Cortex of kidney (tissue), 1 donor: ENCODE measurements at regions not wholly inside any gene's neighbourhood (a gene's known extent, or its start where the extent isn't known, plus 50 kb on each side); places are given as distances from the start of the nearest gene placed in this dataset.
"Not testable (repeated sequence)": the region's sequence is repeated elsewhere in the genome, so short reads cannot be mapped to it uniquely, and the experiment has no call there.

Experiments
- DNase-seq: peaks from one replicate; lab custom pipeline; 2025; lab: John Stamatoyannopoulos, UW

DNA sequence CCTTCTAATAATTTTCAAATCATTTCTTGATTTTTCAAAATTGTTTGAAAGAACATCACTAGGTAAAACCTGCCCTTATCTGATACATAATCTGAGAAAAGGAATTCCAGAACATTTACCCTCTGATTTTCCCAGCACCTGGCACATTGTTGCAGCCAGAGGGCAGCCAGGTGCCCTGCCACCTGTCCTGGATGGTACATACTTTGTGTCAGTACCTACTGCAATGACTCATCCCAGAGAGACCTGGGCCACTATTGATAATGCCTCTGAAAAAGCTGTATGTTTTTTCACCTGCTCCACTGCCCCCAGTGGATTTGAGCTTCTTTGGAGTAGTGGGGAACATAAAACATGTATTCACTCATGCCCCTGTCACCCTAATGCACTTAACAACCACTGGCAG, 648.9 kb upstream of the GBE1 start:
- no peak for DNase-seq

DNA sequence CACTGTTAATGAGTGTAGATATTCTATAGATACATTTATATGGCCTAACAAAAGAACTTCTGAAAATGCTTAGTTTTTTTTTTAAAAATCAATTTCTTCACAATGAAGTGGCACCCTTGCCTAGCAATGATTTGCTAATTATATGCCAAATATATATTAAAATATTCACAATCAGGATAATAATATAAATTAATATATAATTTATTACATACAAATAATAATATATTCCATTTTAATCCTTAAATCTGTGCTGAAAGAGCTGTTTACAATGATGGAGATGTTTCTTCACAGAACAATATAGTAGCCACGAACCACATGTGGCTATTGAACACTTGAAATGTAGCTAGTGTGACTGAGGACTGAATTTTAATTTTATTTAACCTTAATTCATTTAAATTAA, 648.4 kb upstream of the GBE1 start:
- no peak for DNase-seq

DNA sequence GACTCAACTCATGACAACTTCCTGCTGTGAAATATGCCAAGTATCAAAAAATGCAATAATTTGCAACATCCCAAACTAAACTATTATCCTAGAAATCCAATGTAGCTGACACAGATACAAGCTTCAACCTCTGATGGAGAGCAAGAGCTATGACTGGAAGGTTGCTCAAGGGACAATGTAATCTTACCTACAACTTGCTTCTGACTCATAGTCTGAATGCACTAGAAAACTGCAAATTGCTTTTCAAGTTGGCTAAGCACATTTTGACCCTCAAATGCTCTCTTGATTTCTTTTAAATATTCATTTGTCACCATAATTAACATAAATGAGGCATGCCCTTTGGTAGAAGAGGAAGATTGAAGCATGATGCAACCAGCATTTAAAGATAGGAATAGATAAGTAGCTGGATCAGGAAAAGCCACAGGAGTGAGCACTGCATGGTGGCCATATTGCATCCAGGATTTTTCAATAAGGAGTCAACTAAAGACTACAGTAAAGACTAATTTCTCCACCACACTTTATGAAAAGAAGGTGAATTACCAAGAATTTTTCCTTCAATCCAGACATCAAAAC, 630.8 kb upstream of the GBE1 start:
- DNase-seq = no peak

DNA sequence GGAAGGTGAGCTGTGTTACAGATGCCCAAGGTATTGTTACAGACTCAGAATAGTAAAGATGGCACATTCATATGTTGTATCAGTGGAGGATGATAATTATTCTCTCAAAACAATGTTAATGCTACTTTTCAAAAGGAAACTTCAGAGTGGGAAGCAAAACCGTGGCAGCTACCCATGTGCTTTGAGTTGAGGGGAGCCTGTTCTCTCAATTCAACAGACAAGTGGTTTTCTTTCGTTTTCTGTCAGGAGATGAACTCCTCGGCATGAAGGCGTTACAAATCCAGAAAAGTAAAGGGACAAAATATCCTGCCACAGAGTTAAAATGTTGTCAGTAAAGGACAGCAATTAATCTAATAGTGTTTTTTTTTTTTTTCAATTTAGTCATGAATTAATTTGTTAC, 629.4 kb upstream of the GBE1 start:
- no peak for DNase-seq

DNA sequence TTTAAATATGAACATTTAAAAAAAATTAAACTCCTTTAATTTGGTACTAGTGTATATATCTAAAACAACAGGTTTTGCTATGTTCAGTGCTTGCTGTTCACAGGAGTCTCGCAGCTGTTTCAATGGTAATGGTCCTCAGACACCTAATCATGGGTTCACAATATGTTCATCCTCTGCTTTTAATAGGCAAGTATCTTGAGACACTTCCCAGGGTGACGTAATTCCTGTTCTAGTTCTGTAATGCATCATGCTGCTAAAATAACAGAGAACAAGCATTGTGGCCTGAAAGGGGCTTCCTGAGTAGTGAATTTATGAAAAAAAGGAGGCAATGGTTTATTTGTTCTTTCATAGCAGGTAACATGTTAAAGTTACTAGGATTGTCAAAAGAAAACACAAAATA, 625.2 kb upstream of the GBE1 start:
- no peak for DNase-seq

DNA sequence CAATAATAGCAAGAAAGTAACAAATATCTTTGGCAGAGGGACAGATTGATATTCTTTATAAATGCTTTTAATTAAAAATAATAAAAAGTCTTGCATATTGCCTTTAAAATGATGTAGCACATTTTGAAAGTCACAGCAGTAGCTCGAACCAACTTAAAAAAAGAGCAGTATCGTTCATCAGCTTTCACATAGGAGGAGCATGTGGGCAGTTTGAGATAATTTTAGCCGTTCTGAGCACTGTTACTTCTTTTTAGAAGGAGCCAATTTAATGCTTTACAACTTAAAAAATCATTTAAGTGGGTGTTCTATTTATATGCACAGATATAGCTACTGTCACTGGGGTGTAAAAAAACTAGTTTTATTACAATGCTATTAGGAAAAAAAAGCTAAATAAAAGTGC, 622.7 kb upstream of the GBE1 start:
- no peak for DNase-seq

DNA sequence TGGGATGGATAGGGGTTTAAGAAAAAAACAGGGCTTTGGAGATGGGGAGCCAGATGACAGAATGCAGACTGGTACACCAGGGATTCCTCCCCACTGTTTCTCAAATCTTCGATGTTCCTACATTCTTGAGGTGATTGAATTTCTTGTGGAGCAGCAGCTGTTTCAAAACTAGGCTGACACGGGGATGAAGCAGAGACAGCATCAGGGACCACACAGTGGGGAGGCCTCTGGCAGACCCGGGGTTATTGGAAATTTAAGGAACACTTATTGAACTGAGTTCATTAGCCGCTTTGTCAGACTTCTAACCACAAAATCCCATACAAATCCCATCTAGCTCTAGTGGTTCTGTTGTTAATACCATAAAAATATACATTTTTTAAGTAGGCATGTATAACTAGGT, 621.4 kb upstream of the GBE1 start:
- DNase-seq = no peak

DNA sequence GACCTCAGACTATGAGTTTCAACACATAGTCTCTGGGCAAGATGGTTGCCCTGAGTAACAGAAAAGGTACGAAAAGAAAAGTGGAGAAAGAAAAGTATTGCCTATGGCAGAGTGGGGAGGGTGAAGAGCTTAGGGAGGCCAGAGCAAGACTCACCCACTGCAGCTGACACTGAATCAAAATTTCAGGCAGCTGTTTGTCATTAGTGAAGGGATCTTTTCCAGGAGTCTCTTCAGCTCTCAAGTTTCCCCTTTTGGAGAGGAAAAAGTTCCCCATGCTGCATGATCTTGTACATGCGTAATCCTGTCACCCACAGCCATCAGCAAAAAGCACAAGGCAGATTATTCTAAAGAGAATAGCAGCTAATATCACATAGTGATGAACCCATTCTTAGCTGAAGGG, 616.9 kb upstream of the GBE1 start:
- no peak for DNase-seq

DNA sequence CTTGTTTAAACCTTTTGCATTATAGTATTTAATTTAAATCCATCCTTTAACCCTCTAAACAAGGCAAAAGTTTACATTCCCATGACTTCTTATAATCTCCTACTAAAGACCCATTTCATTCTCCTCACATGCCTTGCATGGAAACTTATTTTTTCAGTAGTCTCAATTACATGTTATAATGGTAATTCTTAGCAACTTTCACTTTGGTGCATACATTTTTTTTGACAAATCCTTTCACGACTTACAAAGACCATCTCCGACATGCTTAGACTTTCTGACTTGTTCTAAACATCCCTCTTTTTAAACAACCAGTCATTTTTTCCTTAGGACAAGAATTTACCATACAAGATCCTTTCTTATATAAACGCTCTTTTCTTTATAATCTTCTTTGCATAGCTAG, 615.4 kb upstream of the GBE1 start:
- DNase-seq = no peak

DNA sequence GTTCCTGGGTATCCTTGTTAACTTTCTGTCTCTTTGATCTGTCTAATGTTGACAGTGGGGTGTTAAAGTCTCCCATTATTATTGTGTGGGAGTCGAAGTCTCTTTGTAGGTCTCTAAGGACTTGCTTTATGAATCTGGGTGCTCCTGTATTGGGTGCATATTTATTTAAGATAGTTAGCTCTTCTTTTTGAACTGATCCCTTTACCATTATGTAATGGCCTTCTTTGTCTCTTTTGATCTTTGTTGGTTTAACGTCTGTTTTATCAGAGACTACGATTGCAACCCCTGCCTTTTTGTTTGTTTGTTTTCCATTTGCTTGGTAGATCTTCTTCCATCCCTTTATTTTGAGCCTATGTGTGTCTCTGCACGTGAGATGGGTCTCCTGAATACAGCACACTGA, 612.4 kb upstream of the GBE1 start:
- DNase-seq = not testable (repeated sequence)

DNA sequence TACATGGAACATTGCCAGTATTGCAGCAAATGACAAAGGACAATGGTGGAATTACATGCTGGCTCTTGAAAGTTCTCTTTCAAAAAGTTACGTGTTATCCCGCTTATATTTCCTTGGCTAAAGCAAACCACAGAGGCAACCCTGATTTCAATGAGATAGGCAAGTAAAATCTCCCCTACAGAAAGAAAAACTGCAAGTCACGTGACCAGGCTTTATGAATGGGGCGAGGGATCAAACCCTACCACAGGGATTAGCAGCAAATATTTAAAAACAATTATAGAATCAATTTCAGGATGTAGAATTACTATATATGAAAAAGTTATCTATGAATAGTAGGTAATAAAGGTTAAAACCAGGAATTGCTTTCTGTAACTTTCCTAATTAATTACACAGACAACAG, 603.4 kb upstream of the GBE1 start:
- DNase-seq = no peak

DNA sequence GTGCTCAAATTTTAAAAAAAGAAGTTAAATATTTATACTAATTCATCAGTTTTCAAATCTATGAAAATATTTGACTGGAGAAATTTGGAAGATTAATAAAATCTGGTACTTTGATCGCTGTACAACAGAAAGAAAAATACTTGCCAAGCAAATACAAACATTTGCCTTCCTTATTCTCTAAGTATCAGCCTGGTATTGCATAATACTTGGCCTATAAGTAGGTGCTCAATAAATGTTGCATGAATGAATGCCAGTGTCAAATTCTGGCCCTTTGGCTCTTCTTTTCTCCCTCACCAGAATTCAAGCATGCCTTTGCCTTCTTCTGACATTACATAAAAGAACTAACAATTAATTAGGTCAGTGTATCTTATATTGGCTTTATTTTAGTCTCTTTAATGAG, 601.7 kb upstream of the GBE1 start:
- no peak for DNase-seq

DNA sequence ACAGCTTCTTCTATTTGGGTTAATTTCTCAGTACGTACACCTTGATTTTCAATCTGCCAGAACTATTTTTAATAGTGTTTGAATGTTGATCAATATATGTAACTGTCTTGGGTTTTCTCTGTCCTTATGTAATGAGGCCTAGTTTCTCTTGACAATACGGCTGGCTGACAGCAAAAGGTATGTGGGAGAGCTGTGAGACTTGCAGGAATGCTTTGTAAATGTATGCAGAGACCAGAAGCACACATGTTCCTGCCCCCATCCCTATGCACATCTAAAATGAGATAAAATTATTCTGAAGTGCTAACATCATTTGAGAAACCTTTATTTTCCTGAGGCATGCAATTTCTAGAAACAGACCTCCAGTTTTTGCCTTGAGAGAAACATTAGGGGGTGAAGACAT, 593.8 kb upstream of the GBE1 start:
- DNase-seq = no peak

DNA sequence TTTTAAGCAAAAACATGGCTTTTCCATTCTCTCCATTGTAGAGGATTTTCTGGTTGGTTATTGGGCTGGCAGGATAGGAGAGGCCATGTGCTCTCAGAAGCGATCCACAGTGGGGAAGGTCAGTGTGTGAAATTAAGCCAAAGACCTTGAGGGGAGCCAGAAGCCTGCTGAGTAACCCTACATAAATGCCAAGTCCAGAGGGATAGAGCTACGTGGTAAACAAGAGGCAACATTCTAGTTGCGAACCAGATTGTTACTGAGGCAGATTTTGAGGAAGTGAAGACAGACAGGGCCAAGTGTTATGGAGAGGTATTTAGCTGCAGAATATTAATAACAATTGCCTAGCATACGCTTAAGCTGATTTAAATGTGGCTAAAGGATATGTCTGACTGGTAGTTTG, 592.8 kb upstream of the GBE1 start:
- no peak for DNase-seq

DNA sequence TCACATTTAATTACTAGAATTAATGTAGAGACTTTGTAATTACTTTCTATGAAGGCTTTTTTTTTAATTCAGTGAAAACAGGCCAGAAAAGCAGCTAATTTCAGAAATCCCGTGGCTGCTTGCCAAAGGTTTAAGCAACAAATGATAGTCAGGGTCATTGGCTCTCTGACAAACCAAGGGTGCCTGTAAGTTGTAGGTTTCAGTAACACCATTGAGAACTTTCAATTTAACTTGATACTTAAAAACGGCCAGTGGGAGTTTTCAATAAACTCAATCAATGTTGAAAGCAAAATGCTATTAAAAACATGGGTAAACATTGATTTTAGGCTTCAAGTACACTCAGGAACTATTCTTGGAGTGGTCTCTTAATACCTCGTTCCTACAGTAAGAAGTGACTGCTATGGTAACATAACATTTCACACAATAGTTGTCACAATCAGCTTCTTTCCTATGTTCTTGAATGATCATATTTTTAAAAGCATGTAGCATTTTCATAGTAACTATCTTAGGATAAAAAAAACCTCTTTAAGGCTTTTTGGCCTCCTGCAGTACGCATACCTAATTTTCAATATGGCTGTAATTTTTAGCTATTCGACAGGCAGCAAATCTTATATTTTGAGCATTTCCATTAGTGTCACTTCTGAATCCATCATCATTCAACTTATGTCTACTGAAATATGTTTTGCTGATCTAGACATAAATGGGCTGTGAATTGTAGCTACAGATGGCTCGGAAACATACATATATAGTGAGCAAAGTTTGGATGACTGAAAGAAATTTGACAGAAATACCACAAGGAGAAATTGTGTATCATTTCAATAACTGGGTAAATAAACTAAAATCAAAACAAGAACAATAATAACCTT, 592.1 kb upstream of the GBE1 start:
- DNase-seq = no peak

DNA sequence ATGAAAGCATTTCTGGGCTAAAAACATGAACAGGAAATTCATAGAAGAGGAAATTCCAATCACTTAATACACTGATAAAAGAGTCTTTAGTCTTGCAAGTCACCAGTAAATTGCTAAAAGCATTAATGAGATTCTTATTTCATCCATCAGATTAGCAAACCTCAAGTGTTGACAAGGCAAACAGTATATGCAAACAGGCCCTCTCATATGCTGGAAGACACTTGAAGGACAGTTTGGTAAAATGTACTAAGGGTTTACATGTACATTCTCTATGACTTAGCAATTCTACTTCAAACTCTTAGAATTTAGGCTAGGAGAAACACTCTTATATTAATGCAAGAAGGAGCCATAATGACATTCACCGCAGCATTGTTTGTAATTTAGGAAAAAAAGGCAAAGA, 586.1 kb upstream of the GBE1 start:
- no peak for DNase-seq

DNA sequence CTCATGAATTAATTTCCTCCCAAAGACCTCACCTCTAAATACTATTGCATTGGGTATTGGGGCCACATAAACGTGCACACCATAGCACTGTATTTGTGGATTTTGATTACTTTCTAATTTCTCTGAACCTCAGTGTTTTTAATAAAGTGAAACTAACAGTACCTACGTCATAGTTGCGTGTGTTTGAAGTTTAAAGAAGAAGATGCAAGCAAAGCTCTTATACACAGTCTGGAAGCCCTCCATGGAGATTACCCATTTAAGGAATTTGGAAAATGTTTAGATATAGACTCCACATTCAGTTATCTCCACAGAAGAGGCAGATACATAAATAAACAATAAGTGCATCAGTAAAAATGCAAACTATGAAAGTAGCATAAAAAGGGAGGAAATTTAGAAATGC, 581.1 kb upstream of the GBE1 start:
- DNase-seq = no peak

DNA sequence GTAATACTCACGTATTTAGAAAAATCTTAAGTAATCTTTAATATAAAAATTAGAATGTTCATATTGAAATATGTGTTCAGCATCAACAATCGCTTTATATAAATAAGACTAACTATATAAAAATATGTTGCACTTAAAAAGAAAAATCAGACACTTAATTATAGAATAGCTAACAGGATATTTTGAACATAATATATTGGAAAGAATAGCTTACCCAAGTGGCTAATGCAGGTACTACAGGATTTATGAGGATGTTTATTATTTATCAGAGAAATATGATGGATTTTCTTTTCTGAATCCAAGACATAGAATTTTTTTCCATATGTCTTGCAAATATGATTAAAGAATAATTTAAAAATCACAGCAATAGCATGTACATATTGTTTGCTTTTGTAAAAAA, 567.9 kb upstream of the GBE1 start:
- no peak for DNase-seq

DNA sequence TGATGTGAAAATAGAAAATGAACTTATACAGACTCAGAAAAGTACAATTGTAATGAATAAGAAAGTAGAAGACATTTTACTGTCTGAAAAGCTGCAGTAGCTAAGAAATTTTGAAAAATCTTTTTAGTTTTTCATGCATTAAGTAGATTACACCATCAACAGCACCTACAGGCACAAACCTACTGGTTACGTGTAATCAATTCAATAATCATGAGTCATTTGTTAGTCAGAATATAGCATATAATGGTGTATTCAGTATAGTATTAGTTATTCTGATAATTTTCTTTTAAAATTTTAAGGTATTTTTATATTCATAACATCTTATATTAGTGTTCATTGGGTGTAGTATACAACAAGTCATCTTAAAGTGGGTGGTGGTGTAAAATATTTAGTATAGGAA, 550.5 kb upstream of the GBE1 start:
- no peak for DNase-seq

DNA sequence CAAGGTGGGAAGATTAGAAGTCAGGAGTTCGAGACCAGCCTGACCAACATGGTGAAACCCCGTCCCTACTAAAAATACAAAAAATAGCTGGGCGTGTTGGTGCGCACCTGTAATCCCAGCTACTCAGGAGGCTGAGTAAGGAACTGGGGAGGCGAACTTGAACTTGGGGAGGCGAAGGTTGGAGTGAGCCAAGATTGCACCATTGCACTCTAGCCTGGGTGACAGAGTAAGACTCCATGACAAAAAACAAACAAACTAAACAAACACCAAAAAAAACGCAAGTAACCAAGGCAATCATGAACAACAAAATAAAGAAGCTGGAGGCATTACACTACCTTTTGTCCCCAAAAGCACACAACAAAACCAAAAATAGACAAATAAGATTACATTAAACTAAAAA, 547.3 kb upstream of the GBE1 start:
- DNase-seq = no peak

DNA sequence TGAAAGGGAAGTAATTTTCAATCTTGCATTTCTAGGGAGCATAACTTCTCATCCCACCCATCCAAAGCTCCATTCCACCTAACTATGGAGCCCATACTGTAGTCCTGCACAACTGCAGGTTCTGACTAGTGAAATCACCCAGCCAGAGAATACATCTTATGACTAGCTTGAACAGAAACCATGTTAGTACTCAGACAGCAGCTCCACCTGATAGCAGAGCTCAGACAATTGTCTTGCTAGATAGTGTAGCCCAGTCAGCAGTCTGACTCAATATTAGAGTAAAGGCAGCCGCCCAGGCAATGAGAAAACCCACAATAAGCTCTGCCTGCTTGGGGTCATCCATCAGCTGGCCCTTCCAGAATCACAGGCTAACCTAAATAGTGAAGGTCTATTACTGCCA, 544.7 kb upstream of the GBE1 start:
- no peak for DNase-seq

DNA sequence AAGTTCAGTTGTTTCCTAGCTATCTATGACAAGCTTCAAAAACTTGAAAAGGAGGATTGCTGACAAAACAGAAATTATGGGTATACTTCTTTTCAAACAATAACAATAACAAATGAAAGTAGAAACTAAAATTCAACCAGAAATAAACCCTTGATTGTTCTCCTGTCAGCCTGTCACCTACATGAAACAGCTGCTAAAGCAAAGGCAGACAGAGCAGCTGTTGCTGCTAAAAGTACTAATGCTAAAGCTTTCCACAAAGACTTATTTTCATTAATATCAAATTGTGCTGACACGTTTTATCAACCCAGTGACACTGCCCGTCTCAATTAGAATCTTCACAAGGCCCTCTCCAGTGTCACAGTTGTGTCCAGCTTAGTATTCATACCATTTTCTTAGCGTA, 533.2 kb upstream of the GBE1 start:
- DNase-seq = no peak

DNA sequence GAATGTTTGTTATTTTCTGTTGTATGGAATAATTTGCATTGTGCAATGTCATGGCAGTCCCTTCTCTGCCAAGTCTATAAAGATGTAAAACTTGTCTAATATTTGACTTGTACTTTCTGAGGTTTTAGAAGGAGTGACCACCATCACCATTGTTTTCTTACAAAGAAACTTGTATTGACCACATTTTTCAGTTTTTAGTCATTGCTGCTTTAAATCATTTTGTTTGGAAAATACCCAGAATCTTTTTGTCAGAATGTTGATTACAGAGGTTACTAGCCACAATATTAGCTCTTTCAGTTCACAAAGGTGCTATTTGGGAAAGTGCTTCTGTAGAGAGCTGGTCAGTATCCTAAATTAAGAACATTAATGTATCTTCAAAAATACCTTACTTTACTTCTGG, 532.4 kb upstream of the GBE1 start:
- no peak for DNase-seq

DNA sequence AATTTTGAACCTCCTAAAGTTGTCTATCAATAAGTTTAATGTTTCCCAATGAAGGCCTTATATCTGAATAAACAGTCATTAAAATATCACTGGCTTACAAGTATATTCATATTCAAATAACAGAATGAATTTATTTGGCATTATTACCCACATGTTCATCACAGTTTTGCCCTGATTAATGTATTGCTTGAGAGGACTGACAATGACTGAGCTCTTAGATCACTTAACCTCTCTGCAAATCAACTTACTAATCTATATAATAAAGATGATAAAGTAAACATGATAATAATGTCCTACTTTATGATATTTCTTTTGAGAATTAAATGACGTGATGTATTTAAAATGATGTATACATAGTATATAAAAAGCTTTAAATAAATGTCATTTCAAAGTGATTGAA, 532.0 kb upstream of the GBE1 start:
- DNase-seq = no peak
